ENCODE measurements at regions not wholly inside any gene's neighbourhood (a gene's known extent, or its start where the extent isn't known, plus 50 kb on each side); places are given as distances from the start of the nearest gene placed in this dataset.

GRCh38 chr16:65510241-65510640, 388.4 kb upstream of the CDH11 start:
- no peak for DNase-seq (ENCODE audit: extremely low spot score)
- no peak for TF ChIP-seq CTBP1 (IDR thresholded peaks at IDR 0.05; ENCODE audit: borderline replicate concordance)
- no peak for TF ChIP-seq ARNT (IDR thresholded peaks at IDR 0.05)
- no peak for TF ChIP-seq L3MBTL2 (conservative IDR thresholded peaks at IDR 0.05)
- no peak for TF ChIP-seq FOXM1 (IDR thresholded peaks at IDR 0.05; ENCODE audit: borderline replicate concordance)
- no peak for TF ChIP-seq FOXK2 (IDR thresholded peaks at IDR 0.05)
- no peak for TF ChIP-seq FOXA1 (IDR thresholded peaks at IDR 0.05)
- no peak for TF ChIP-seq LEF1 (IDR thresholded peaks at IDR 0.05; ENCODE audit: borderline replicate concordance)
- no peak for TF ChIP-seq SP1 (IDR thresholded peaks at IDR 0.05)
- TF ChIP-seq BHLHE40 (IDR thresholded peaks at IDR 0.05; ENCODE audit: borderline replicate concordance) = no peak
- TF ChIP-seq NFRKB (IDR thresholded peaks at IDR 0.05) = no peak
- TF ChIP-seq TARDBP (IDR thresholded peaks at IDR 0.05) = no peak
- TF ChIP-seq SUZ12 (IDR thresholded peaks at IDR 0.05) = no peak
- TF ChIP-seq ELF4 (IDR thresholded peaks at IDR 0.05) = no peak
- TF ChIP-seq HDGF (IDR thresholded peaks at IDR 0.05; ENCODE audit: borderline replicate concordance) = no peak
- TF ChIP-seq, protein P1, sequence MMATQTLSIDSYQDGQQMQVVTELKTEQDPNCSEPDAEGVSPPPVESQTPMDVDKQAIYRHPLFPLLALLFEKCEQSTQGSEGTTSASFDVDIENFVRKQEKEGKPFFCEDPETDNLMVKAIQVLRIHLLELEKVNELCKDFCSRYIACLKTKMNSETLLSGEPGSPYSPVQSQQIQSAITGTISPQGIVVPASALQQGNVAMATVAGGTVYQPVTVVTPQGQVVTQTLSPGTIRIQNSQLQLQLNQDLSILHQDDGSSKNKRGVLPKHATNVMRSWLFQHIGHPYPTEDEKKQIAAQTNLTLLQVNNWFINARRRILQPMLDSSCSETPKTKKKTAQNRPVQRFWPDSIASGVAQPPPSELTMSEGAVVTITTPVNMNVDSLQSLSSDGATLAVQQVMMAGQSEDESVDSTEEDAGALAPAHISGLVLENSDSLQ (IDR thresholded peaks at IDR 0.05) = no peak
- ChIA-PET POLR2A (no interaction called here), CTCF (no interaction called here)

GRCh38 chr16:65509172-65509571, 387.3 kb upstream of the CDH11 start:
- POLR2A ChIA-PET = no interaction called here
- no peak for DNase-seq (ENCODE audit: extremely low spot score)
- TF ChIP-seq LEF1 (IDR thresholded peaks at IDR 0.05; ENCODE audit: borderline replicate concordance) (no peak), FOXM1 (IDR thresholded peaks at IDR 0.05; ENCODE audit: borderline replicate concordance) (no peak), CTBP1 (IDR thresholded peaks at IDR 0.05; ENCODE audit: borderline replicate concordance) (no peak), ARNT (IDR thresholded peaks at IDR 0.05) (no peak), HDGF (IDR thresholded peaks at IDR 0.05; ENCODE audit: borderline replicate concordance) (no peak), TARDBP (IDR thresholded peaks at IDR 0.05) (no peak), SP1 (IDR thresholded peaks at IDR 0.05) (no peak), SUZ12 (IDR thresholded peaks at IDR 0.05) (no peak), BHLHE40 (IDR thresholded peaks at IDR 0.05; ENCODE audit: borderline replicate concordance) (no peak), ZNF384 (IDR thresholded peaks at IDR 0.05) (no peak), FOXK2 (IDR thresholded peaks at IDR 0.05) (no peak), ELF4 (IDR thresholded peaks at IDR 0.05) (no peak), L3MBTL2 (conservative IDR thresholded peaks at IDR 0.05) (no peak), FOXA1 (IDR thresholded peaks at IDR 0.05) (no peak), NFRKB (IDR thresholded peaks at IDR 0.05) (no peak)
- TF ChIP-seq, protein P1 (IDR thresholded peaks at IDR 0.05) = no peak
- CTCF ChIA-PET = no interaction called here

- POLR2A ChIA-PET = no interaction called here
These were observed 379.1 kb upstream of the CDH11 start for GRCh38 chr16:65500919-65501318.

GRCh38 chr16:65500007-65500406, 378.1 kb upstream of the CDH11 start:
- POLR2A ChIA-PET = no interaction called here
- DNase-seq (ENCODE audit: extremely low spot score) = no peak
- no peak for TF ChIP-seq ARNT (IDR thresholded peaks at IDR 0.05)
- no peak for TF ChIP-seq L3MBTL2 (conservative IDR thresholded peaks at IDR 0.05)
- no peak for TF ChIP-seq TARDBP (IDR thresholded peaks at IDR 0.05)
- no peak for TF ChIP-seq HDGF (IDR thresholded peaks at IDR 0.05; ENCODE audit: borderline replicate concordance)
- TF ChIP-seq ELF4 (IDR thresholded peaks at IDR 0.05) = no peak

More at GRCh38 chr16:65500919-65501318, 379.1 kb upstream of the CDH11 start:
- no peak for DNase-seq (ENCODE audit: extremely low spot score)
- TF ChIP-seq ZNF384 (IDR thresholded peaks at IDR 0.05) (no peak), SUZ12 (IDR thresholded peaks at IDR 0.05) (no peak)
- CTCF ChIA-PET = no interaction called here

GRCh38 chr16:65499566-65499965, 377.7 kb upstream of the CDH11 start:
- POLR2A ChIA-PET = no interaction called here
- no peak for DNase-seq (ENCODE audit: extremely low spot score)
- no peak for TF ChIP-seq TARDBP (IDR thresholded peaks at IDR 0.05)
- TF ChIP-seq, protein P1 (IDR thresholded peaks at IDR 0.05) = no peak
- no peak for TF ChIP-seq NFRKB (IDR thresholded peaks at IDR 0.05)
- no peak for TF ChIP-seq FOXM1 (IDR thresholded peaks at IDR 0.05; ENCODE audit: borderline replicate concordance)
- CTCF ChIA-PET = no interaction called here

More at GRCh38 chr16:65500007-65500406, 378.1 kb upstream of the CDH11 start:
- CTCF ChIA-PET = no interaction called here

DNA sequence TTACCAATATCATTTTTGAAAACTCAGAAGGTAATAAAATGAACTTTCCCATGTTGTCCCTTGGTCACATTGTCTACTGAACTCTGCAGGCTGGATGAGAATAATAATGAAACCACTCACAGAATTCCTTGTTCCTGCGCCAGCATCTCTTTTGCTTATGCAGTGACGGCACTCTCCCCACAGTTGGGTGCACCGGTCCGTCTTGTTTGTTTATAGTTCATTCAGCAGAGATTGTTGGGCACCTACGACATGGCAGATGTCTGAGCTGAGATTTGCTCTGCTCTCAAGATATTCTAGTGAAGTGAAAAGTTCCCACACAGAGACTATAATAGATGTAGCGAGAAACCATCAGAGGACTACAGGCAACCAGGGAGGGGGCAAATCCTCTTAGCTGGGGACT, 375.7 kb upstream of the CDH11 start:
- TF ChIP-seq NFRKB (IDR thresholded peaks at IDR 0.05) (no peak), CTBP1 (IDR thresholded peaks at IDR 0.05; ENCODE audit: borderline replicate concordance) (no peak), HDGF (IDR thresholded peaks at IDR 0.05; ENCODE audit: borderline replicate concordance) (no peak), FOXM1 (IDR thresholded peaks at IDR 0.05; ENCODE audit: borderline replicate concordance) (no peak)
- DNase-seq (ENCODE audit: extremely low spot score) = no peak
- CTCF ChIA-PET = no interaction called here
- POLR2A ChIA-PET = no interaction called here

GRCh38 chr16:65495106-65495505, 373.2 kb upstream of the CDH11 start:
- TF ChIP-seq LEF1 (IDR thresholded peaks at IDR 0.05; ENCODE audit: borderline replicate concordance) = no peak
- TF ChIP-seq TARDBP (IDR thresholded peaks at IDR 0.05) = no peak
- no peak for TF ChIP-seq ZNF384 (IDR thresholded peaks at IDR 0.05)
- no peak for TF ChIP-seq ELF4 (IDR thresholded peaks at IDR 0.05)
- no peak for TF ChIP-seq BHLHE40 (IDR thresholded peaks at IDR 0.05; ENCODE audit: borderline replicate concordance)
- TF ChIP-seq HDGF (IDR thresholded peaks at IDR 0.05; ENCODE audit: borderline replicate concordance) = no peak
- TF ChIP-seq, protein P1 (IDR thresholded peaks at IDR 0.05) = no peak
- no peak for TF ChIP-seq L3MBTL2 (conservative IDR thresholded peaks at IDR 0.05)
- TF ChIP-seq ARNT (IDR thresholded peaks at IDR 0.05) = no peak
- TF ChIP-seq FOXA1 (IDR thresholded peaks at IDR 0.05) = no peak
- no peak for TF ChIP-seq SUZ12 (IDR thresholded peaks at IDR 0.05)
- no peak for TF ChIP-seq FOXK2 (IDR thresholded peaks at IDR 0.05)
- ChIA-PET POLR2A (no interaction called here), CTCF (no interaction called here)
- no peak for DNase-seq (ENCODE audit: extremely low spot score)

All from HEK293T (cell line).